Muscle layer of duodenum (tissue), 2 donors: ENCODE measurements at regions not wholly inside any gene's neighbourhood (a gene's known extent, or its start where the extent isn't known, plus 50 kb on each side); places are given as distances from the start of the nearest gene placed in this dataset.

Experiments used
- H3K27ac ChIP-seq: one replicate; pipeline ENCODE4 v1.7.0; 2013; ENCODE audit warnings: mild to moderate bottlenecking, low read length
- H3K27me3 ChIP-seq: one replicate; pipeline ENCODE4 v1.7.0; 2013; ENCODE audit warnings: low read depth, mild to moderate bottlenecking, control low read depth, low read length
- H3K36me3 ChIP-seq, 2 donors: one replicate each; pipeline ENCODE4 v1.7.0; 2013; ENCODE audit warnings: low read length in 2 of 2, control low read depth in 1 of 2, mild to moderate bottlenecking in 1 of 2; ENCODE audit not compliant: insufficient read depth in 2 of 2, control insufficient read depth in 1 of 2
- H3K4me1 ChIP-seq, 2 donors: one replicate each; pipeline ENCODE4 v1.7.0; 2013; ENCODE audit warnings: low read length in 2 of 2, mild to moderate bottlenecking in 2 of 2, control low read depth in 1 of 2, moderate library complexity in 1 of 2; ENCODE audit not compliant: insufficient read depth in 2 of 2, control insufficient read depth in 1 of 2
- H3K4me3 ChIP-seq, 2 donors: one replicate each; pipeline ENCODE4 v1.7.0; 2013; ENCODE audit warnings: low read length in 2 of 2, low read depth in 1 of 2, mild to moderate bottlenecking in 1 of 2
- H3K9me3 ChIP-seq, 2 donors: one replicate each; pipeline ENCODE4 v1.7.0; 2013; ENCODE audit warnings: low read length in 2 of 2, control low read depth in 1 of 2, mild to moderate bottlenecking in 1 of 2; ENCODE audit not compliant: control insufficient read depth in 1 of 2
- donor health status: healthy.

- Histone ChIP-seq H3K27me3 (no peaks in the 10 kb centered on the region), H3K4me1 (no peaks in the 10 kb centered on the region), H3K9me3 (no peaks in the 10 kb centered on the region), H3K36me3 (no peaks in the 10 kb centered on the region), H3K4me3 (no peak overlapping the region), H3K27ac (no peak overlapping the region)
These were observed 161.3 kb upstream of the KIT start for GRCh38 chr4:54496412-54496811.

GRCh38 chr4:54497947-54498346 lies 159.8 kb upstream of the KIT start:
- no peaks in the 10 kb centered on the region for H3K4me1 ChIP-seq
- H3K9me3 ChIP-seq = no peaks in the 10 kb centered on the region
- H3K27me3 ChIP-seq = no peaks in the 10 kb centered on the region
- H3K27ac ChIP-seq = no peak overlapping the region
- no peaks in the 10 kb centered on the region for H3K36me3 ChIP-seq
- H3K4me3 ChIP-seq = no peak overlapping the region

DNA sequence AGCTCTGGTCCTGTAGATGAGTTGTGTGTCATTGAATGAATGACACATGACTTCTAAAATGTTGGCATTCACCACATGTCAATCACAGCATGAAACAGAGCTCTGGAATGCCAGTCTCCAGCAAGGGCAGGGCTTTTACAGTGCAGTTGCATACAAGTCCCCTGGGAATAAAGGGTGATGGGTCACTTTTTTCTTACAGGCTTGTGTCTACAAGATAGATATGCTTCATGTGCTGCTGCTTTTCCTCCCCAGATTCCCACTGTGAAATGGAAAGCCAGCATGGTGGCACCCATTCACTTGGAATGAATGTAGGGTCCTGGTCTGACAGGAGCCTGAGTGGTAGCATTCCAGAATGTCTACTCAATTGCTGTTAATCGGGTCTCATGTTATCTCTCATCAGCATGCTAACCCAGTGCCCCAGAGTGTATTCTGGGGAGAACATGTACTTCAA lies 159.1 kb upstream of the KIT start:
- H3K4me3 ChIP-seq = no peak overlapping the region
- no peaks in the 10 kb centered on the region for H3K27me3 ChIP-seq
- H3K36me3 ChIP-seq = no peaks in the 10 kb centered on the region
- H3K9me3 ChIP-seq = no peaks in the 10 kb centered on the region
- H3K27ac ChIP-seq = no peak overlapping the region
- no peaks in the 10 kb centered on the region for H3K4me1 ChIP-seq

- no peaks in the 10 kb centered on the region for H3K36me3 ChIP-seq
- no peaks in the 10 kb centered on the region for H3K4me1 ChIP-seq
- no peaks in the 10 kb centered on the region for H3K9me3 ChIP-seq
- no peak overlapping the region for H3K4me3 ChIP-seq
- H3K27ac ChIP-seq = no peak overlapping the region
- no peaks in the 10 kb centered on the region for H3K27me3 ChIP-seq
These were observed 158.3 kb upstream of the KIT start for GRCh38 chr4:54499308-54500074.

- Histone ChIP-seq H3K27ac (no peak overlapping the region), H3K27me3 (no peaks in the 10 kb centered on the region), H3K36me3 (no peaks in the 10 kb centered on the region), H3K4me1 (no peaks in the 10 kb centered on the region), H3K4me3 (no peak overlapping the region), H3K9me3 (peaks cover 0 to 9% of the 10 kb centered on the region in 2 donors)
These were observed 152.4 kb upstream of the KIT start for GRCh38 chr4:54505362-54505761.

- Histone ChIP-seq H3K27ac (no peak overlapping the region), H3K9me3 (peaks cover 0 to 9% of the 10 kb centered on the region in 2 donors), H3K27me3 (no peaks in the 10 kb centered on the region), H3K4me1 (no peaks in the 10 kb centered on the region), H3K36me3 (no peaks in the 10 kb centered on the region), H3K4me3 (no peak overlapping the region)
These were observed 151.8 kb upstream of the KIT start for GRCh38 chr4:54505996-54506395.

DNA sequence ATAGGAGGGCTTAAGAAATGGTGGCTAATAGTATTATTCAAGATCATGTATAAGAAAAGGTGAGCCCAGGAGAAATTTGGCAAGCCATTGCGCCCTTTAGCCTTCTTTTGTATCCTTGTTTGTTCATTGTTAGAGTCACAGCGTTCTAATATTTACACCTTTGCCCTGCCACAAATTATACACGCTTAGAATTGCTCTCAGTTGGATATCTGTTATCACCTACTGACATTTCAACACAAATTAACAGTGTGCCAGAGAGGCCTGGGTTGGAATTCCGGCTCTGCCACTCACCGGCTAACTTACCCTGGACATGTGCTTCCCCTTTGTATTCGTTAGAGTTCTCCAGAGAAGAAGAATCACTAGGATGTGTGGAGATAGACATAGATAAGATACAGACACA lies 148.7 kb upstream of the KIT start:
- no peaks in the 10 kb centered on the region for H3K27me3 ChIP-seq
- no peaks in the 10 kb centered on the region for H3K36me3 ChIP-seq
- no peak overlapping the region for H3K27ac ChIP-seq
- H3K9me3 ChIP-seq = peaks cover 0 to 9% of the 10 kb centered on the region in 2 donors
- H3K4me1 ChIP-seq = no peaks in the 10 kb centered on the region
- no peak overlapping the region for H3K4me3 ChIP-seq

GRCh38 chr4:54513204-54513603 lies 144.6 kb upstream of the KIT start:
- Histone ChIP-seq H3K4me1 (no peaks in the 10 kb centered on the region), H3K4me3 (no peak overlapping the region), H3K36me3 (no peaks in the 10 kb centered on the region), H3K9me3 (no peaks in the 10 kb centered on the region), H3K27me3 (no peaks in the 10 kb centered on the region), H3K27ac (no peak overlapping the region)

- H3K36me3 ChIP-seq = no peaks in the 10 kb centered on the region
- no peak overlapping the region for H3K27ac ChIP-seq
- no peaks in the 10 kb centered on the region for H3K9me3 ChIP-seq
- H3K27me3 ChIP-seq = no peaks in the 10 kb centered on the region
- no peaks in the 10 kb centered on the region for H3K4me1 ChIP-seq
- H3K4me3 ChIP-seq = no peak overlapping the region
These were observed 144.0 kb upstream of the KIT start for GRCh38 chr4:54513741-54514140.

- H3K4me1 ChIP-seq = no peaks in the 10 kb centered on the region
- H3K27ac ChIP-seq = no peak overlapping the region
- no peaks in the 10 kb centered on the region for H3K36me3 ChIP-seq
- H3K27me3 ChIP-seq = no peaks in the 10 kb centered on the region
- no peaks in the 10 kb centered on the region for H3K9me3 ChIP-seq
- no peak overlapping the region for H3K4me3 ChIP-seq
These were observed 141.1 kb upstream of the KIT start for GRCh38 chr4:54516556-54517215.

GRCh38 chr4:54517781-54518444 lies 139.8 kb upstream of the KIT start:
- Histone ChIP-seq H3K27ac (no peak overlapping the region), H3K36me3 (no peaks in the 10 kb centered on the region), H3K4me1 (no peaks in the 10 kb centered on the region), H3K9me3 (peaks cover 0 to 3% of the 10 kb centered on the region in 2 donors), H3K27me3 (no peaks in the 10 kb centered on the region), H3K4me3 (no peak overlapping the region)
